ENCODE measurements at regions not wholly inside any gene's neighbourhood (a gene's known extent, or its start where the extent isn't known, plus 50 kb on each side); places are given as distances from the start of the nearest gene placed in this dataset.

DNA sequence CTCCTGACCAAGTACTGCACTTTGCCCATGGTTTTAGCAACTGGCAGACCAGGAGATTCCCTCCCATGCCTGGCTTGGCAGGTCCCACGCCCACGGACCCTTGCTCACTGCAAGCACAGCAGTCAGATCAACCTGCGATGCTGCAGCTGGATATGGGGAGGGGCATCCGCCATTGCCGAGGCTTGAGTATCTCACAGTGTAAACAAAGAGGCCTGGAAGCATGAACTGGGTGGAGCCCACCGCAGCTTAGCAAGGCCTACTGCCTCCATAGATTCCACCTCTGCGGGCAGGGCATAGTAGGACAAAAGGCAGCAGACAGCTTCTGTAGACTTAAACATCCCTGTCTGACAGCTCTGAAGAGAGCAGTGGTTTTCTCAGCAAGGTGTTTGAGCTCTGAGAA is 479.8 kb downstream of the FUT8 start:
- TF ChIP-seq, protein P1, sequence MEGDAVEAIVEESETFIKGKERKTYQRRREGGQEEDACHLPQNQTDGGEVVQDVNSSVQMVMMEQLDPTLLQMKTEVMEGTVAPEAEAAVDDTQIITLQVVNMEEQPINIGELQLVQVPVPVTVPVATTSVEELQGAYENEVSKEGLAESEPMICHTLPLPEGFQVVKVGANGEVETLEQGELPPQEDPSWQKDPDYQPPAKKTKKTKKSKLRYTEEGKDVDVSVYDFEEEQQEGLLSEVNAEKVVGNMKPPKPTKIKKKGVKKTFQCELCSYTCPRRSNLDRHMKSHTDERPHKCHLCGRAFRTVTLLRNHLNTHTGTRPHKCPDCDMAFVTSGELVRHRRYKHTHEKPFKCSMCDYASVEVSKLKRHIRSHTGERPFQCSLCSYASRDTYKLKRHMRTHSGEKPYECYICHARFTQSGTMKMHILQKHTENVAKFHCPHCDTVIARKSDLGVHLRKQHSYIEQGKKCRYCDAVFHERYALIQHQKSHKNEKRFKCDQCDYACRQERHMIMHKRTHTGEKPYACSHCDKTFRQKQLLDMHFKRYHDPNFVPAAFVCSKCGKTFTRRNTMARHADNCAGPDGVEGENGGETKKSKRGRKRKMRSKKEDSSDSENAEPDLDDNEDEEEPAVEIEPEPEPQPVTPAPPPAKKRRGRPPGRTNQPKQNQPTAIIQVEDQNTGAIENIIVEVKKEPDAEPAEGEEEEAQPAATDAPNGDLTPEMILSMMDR (IDR thresholded peaks at IDR 0.05), result no peak
- TF ChIP-seq POLR2A (IDR thresholded peaks at IDR 0.05) (no peak), POLR2AphosphoS5 (IDR thresholded peaks at IDR 0.05) (no peak)
